Glomerular endothelial cell (primary cell): ENCODE measurements at regions not wholly inside any gene's neighbourhood (a gene's known extent, or its start where the extent isn't known, plus 50 kb on each side); places are given as distances from the start of the nearest gene placed in this dataset.
"Not testable (repeated sequence)": the region's sequence is repeated elsewhere in the genome, so short reads cannot be mapped to it uniquely, and the experiment has no call there.

Experiments
- DNase-seq: peaks from one replicate; pipeline ENCODE4 v3.0.0-alpha.2; 2011; ENCODE audit warnings: low read depth, low spot score; ENCODE audit errors: extremely low read depth

- DNase-seq: not testable (repeated sequence)
Observed at GRCh38 chr5:20890936-20891335, 902.9 kb upstream of the CDH18 start.

GRCh38 chr5:20875726-20876125 lies 887.7 kb upstream of the CDH18 start:
- not testable (repeated sequence) for DNase-seq

GRCh38 chr5:20865892-20866291 lies 877.9 kb upstream of the CDH18 start:
- DNase-seq: not testable (repeated sequence)

- no peak for DNase-seq
Observed at GRCh38 chr5:20833081-20833627, 845.2 kb upstream of the CDH18 start.

- DNase-seq: no peak
Observed at GRCh38 chr5:20832204-20833080, 844.4 kb upstream of the CDH18 start.

- not testable (repeated sequence) for DNase-seq
Observed at GRCh38 chr5:20825951-20826350, 838.0 kb upstream of the CDH18 start.

- not testable (repeated sequence) for DNase-seq
Observed at GRCh38 chr5:20797216-20797615, 809.2 kb upstream of the CDH18 start.

GRCh38 chr5:20784755-20785154 lies 796.8 kb upstream of the CDH18 start:
- not testable (repeated sequence) for DNase-seq

GRCh38 chr5:20783484-20783883 lies 795.5 kb upstream of the CDH18 start:
- not testable (repeated sequence) for DNase-seq

- not testable (repeated sequence) for DNase-seq
Observed at GRCh38 chr5:20771338-20771737, 783.3 kb upstream of the CDH18 start.

- DNase-seq: not testable (repeated sequence)
Observed at GRCh38 chr5:20765074-20765473, 777.1 kb upstream of the CDH18 start.

GRCh38 chr5:20759459-20759858 lies 771.5 kb upstream of the CDH18 start:
- DNase-seq: not testable (repeated sequence)

- DNase-seq: not testable (repeated sequence)
Observed at GRCh38 chr5:20752179-20752578, 764.2 kb upstream of the CDH18 start.

- DNase-seq: not testable (repeated sequence)
Observed at GRCh38 chr5:20735715-20736114, 747.7 kb upstream of the CDH18 start.

GRCh38 chr5:20732223-20732622 lies 744.2 kb upstream of the CDH18 start:
- not testable (repeated sequence) for DNase-seq

GRCh38 chr5:20721286-20721685 lies 733.3 kb upstream of the CDH18 start:
- not testable (repeated sequence) for DNase-seq

- not testable (repeated sequence) for DNase-seq
Observed at GRCh38 chr5:20711520-20712155, 723.6 kb upstream of the CDH18 start.

- DNase-seq: not testable (repeated sequence)
Observed at GRCh38 chr5:20707634-20708033, 719.6 kb upstream of the CDH18 start.

- no peak for DNase-seq
Observed at GRCh38 chr5:20694121-20694520, 706.1 kb upstream of the CDH18 start.

GRCh38 chr5:20692913-20693312 lies 704.9 kb upstream of the CDH18 start:
- no peak for DNase-seq

GRCh38 chr5:20683241-20683940 lies 695.4 kb upstream of the CDH18 start:
- DNase-seq: no peak
